GM18517 (cell line): ENCODE measurements at regions not wholly inside any gene's neighbourhood (a gene's known extent, or its start where the extent isn't known, plus 50 kb on each side); places are given as distances from the start of the nearest gene placed in this dataset.
"Not testable (repeated sequence)": the region's sequence is repeated elsewhere in the genome, so short reads cannot be mapped to it uniquely, and the experiment has no call there.

Experiments
- ATAC-seq: cut with Tn5 transposase; IDR thresholded peaks from one replicate; pipeline ENCODE4 v1.9.1; 2021; ENCODE audit warnings: mild to moderate bottlenecking, moderate library complexity; ENCODE audit not compliant: unreplicated experiment

DNA sequence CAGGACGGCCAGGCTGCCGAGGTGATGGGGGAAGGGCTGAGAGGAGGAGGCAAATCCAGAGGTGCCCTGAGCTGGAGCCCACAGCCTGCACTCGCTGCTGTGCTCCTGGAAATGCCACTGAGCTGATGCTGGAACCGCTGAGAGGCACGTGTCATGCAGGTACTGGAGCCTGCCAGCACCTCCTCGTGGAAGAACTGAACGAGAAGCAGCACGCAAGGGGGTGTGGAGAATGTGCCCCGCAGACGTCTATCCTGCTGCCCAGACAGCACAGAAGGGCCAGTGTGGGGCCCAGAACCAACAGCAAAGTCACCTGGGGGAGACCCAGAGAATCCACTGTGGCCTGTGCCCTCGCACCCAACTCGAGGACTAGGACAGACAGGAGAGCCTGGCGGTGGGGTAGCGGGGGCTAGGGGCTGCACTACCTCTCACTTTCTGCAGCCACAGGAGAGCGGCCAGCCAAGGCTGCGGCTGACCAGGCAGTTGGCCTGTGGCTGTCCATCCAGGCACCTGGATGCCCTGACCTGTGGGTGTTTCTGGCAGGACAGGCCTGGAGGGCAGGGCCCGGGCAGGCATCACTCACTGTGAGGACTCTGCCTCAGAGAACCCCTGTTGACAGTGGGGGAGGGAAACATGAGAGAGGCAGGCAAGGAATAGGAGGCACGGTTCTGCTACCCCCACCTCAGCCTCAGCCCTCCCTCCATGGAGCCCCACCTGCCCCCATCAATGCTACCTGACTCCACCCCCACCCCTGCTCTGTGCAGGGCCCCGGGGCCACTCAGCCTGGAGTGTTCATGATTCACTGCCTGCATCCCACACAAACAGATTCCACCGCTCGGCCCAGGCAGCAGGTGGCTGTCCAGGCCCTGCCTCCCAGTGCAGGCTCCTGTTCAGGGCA, 213.1 kb downstream of the TBC1D2B start:
- ATAC-seq = no peak

DNA sequence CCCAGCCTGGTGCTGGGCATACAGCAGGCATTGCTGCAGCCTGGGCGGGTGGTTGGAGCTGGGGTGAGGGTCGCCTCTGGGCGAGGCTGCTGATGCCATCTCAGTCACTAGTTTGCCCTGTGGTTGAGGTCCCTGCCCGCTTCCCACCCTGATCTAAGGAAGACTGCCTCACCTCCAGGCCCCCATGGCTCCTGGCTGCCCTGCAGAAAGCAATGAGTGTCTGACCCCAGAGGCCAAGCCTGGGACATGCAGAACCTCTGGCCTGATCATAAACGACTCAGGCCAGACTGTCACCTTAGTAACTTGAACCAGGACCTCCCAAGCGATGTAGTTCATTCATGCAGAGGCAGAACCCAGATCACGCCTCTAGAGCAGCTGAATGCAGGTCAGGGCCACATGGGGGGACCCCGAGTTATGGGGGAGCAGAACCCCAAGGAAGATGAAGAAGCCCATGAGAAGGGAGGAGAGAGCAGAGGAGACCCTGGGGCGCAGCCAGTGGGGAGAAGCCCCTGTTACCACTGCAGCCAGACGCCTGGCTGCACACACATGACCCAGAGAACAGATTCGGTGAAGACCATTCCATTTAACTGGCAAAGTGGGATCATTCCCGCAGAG, 213.9 kb downstream of the TBC1D2B start:
- ATAC-seq = no peak

DNA sequence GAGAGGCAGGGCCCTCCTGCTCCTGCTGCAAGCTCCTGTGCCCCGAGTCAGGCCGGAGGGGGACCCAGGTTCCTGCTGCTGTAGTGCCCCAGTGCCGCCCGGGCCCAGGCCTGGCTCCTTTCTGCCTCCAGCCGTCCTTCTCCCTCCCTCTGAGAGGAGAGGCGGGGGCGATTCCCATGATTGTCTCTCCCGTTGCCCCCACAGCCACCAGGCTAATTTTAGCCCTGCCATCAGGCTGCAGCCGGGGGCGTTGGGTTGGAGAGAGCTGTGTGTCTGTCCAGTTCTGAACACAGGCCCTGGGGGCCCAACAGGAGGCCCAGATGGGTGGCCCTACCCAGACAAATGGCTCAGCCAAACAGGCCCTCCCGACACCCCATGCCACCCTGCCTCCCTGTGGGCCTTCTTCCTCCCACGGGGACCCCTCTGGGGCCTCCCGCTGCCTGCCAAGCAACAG, 214.8 kb downstream of the TBC1D2B start:
- no peak for ATAC-seq

GRCh38 chr15:77861997-77862635, 215.4 kb downstream of the TBC1D2B start:
- not testable (repeated sequence) for ATAC-seq

DNA sequence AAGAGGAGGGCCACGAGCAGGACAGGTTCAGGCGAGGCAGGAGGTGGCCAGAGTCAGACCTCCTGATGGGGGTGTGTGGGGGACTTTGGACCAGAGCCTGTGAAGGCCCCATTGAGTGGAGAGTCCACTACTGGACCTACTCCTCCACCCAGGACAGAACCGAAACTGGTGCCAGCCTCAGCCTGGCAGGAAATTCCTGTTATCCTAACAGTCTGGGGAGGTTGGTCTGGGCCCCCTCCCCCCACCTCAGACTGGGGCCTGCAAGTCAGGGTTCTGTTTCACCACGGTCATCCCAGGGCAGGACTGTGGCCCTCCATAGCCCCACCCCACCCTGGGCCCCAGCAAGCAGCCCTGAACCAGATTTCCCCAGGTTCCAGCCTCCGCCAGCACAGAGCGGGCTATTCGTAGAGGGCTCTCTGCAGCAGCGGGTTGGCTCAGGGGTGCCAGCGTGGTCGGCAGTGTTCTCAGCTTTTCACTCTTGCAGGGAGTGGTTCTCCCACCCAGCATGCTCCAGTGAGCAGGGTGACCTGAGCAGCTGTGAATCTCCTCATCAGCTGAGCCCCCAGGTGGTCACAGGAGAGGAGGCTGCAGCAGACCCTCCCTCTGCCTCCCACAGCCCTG, 217.3 kb downstream of the TBC1D2B start:
- ATAC-seq = no peak

- no peak for ATAC-seq
Measured at GRCh38 chr15:77859491-77860060, 217.9 kb downstream of the TBC1D2B start.

DNA sequence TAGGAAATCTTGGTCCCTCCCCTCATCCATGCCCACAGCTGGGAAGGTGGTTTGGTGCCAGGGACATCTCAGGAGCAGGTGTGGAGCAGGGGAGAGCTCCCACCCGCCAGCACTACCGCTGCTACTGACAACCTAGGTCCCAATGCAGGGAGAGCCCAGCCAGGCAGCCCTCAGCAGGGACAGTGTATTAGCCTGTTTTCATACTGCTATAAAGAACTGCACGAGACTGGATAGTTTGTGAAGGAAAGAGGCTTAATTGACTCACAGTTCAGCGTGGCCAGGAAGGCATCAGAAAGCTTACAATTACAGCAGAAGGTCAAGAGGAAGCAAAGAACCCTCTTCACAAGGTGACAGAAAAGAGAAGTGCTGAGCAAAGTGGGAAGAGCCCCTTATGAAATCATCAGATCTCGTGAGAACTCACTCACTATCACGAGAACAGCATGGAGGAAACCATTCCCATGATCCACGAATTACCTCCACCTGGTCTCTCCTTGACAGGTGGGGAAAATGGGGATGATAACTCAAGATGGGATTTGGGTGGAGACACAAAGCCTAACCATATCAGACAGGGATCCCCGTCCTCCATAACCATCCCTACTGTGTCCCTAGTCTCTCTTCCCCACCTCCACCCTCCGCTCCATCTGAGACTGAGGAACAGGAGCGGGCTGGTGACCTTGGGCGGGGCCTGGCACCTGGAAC, 218.6 kb downstream of the TBC1D2B start:
- ATAC-seq = no peak

GRCh38 chr15:77857419-77857818, 220.1 kb downstream of the TBC1D2B start:
- no peak for ATAC-seq

DNA sequence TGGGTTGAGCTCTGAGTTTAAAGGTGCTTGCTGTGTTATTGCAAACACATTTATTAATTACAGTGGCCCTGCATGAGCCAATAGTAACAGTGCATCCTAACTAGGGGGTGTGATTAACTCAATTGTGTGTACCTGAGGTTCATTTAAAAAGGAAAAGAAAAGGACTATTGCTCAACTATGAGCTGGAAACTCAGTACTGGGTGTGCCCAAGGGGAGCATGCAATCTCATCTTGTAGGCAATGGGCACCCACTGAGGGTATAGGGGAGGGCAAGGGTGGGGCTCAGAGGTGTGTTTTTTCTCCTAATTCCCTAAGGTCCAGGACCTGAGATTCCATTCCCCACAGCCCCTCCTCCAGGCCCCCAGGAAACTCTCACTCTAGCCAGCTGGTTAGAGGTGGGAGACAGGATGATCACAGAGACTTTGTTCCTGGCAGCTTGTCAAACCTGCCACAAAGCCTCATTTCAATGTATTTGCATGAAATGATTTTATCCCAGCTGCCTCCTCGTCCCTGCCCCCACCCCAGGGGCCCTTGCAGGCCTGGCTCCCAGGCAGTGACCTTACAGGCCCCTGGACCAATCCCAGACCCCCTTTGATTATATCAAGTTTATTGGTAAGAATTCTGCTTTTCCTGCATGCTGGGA, 220.7 kb downstream of the TBC1D2B start:
- no peak for ATAC-seq

- no peak for ATAC-seq
Measured at GRCh38 chr15:77855871-77856270, 221.6 kb downstream of the TBC1D2B start.

- no peak for ATAC-seq
Measured at GRCh38 chr15:77854980-77855379, 222.3 kb upstream of the LINGO1 start.

- no peak for ATAC-seq
Measured at GRCh38 chr15:77853910-77854309, 221.2 kb upstream of the LINGO1 start.

DNA sequence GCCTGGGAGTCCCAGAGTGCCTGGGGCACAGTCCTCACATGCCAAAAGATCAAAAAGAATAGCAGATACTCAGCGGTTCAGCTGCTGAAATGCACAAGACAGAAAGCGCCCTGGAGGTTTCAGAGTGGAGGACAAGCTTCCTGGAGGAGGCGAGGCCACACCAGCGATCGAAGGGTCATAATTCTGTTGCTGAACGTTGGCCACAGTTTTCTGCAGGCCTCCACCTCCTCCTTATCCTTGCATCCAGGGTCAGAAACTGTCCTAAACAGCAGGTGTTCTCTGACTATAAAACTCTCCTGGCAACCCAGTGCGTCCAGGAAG, 220.3 kb upstream of the LINGO1 start:
- no peak for ATAC-seq

GRCh38 chr15:77852241-77853007, 219.7 kb upstream of the LINGO1 start:
- no peak for ATAC-seq

- no peak for ATAC-seq
Measured at GRCh38 chr15:77851691-77852090, 219.0 kb upstream of the LINGO1 start.

- no peak for ATAC-seq
Measured at GRCh38 chr15:77851086-77851485, 218.4 kb upstream of the LINGO1 start.

- ATAC-seq = no peak
Measured at GRCh38 chr15:77846986-77847385, 214.3 kb upstream of the LINGO1 start.

DNA sequence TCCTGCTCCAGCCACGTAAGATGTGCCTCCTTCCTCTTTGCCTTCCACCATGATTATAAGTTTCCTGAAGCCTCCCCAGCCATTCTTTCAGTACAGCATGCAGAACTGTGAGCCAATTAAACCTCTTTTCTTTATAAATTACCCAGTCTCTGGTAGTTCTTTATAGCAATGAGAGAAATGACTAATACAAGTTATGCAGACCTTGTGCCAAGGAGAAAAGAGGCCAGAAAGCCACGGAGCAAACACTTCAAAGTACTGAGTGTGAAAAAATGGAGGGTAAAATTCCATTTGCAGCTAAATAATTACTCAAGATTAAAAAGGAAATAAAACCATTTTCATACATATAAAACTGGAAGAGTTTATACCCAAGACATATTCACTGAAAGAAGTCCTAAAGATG, 213.6 kb upstream of the LINGO1 start:
- no peak for ATAC-seq

DNA sequence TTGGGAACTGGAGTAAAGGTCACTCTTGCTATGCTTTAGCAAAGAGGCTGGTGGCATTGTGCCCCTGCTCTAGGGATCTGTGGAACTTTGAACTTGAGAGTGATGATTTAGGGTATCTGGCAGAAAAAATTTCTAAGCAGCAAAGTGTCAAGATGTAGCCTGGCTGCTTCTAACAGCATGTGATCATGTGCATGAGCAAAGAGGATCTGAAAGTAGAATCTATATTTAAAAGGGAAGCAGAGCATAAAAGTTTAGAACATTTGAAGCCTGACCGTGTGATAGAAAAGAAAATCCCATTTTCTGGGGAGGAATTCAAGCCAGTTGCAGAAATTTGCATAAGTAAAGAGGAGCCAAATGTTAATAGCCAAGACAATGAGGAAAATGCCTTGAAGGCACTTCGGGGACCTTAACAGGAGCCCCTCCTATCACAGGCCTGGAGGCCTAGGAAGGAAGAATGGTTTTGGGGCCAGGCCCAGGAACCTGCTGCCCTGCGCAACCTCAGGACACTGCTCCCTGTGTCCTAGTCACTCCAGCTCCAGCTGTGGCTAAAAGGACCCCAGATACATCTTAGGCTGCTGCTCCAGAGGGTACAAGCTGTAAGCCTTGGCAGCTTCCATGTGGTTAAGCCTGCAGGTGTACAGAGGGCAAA, 212.2 kb upstream of the LINGO1 start:
- no peak for ATAC-seq
